NCI-H1694 treated with DMSO at 0.1 percent for 48 hours (cell line): ENCODE measurements at regions not wholly inside any gene's neighbourhood (a gene's known extent, or its start where the extent isn't known, plus 50 kb on each side); places are given as distances from the start of the nearest gene placed in this dataset.

Source experiments
- DNase-seq: peaks from one replicate; lab custom pipeline; 2025; lab: John Stamatoyannopoulos, UW

DNA sequence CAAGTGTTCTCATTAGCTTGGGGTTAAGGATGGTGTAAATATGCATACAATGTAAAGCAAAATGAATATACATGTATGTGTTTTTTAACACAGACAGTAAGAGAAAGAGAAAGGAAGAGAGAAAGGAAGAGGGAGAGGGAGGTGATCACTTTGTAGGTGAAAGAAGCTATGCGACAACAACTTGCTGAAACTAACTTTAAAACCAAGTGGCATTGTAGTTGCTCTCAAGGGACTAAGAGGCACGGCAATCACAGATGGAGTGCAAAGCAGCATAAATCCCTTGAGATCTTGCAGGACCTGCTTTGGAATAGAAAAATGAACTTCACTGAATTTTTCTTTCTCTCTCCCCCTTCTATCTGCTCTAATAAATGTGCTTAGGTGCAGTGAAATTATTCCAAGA lies 1665.0 kb upstream of the TENM3 start:
- no peak for DNase-seq

DNA sequence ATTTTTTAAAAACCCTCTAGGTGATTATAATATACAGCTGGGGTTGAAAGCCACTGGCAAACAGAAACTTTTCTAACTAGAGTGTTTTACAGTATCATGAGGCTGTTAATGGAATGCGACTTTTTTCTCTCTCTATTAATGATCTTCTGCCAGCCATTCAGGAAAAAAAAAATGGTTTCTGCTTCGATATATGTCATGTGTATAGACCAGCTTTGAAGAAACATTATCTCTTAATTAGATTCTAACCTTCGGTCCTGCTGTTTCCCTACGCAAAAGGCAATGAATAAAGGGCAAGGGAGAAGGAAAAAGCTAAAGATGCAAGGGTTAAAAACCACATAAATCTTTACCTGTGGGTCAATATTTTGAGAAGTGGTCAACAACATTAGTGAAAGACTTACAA lies 1662.1 kb upstream of the TENM3 start:
- DNase-seq = no peak

DNA sequence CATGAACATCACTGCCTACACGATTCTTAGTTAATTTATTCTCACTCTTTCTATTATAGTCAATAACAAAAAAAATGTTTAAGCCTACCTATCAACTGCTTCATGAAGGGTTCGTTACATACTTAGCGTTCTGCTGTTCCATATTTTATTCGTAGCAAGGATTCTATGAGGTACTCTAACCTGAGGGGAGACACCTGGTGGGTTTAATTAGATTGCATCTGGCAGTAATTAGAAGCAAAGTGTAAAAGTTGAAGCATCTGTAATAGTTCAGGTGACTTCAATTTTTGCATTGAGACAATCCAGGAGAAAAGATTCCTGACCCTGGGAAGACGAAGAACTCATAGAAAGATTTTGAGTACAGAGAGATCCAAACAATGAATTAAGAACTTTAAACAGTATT lies 1655.8 kb upstream of the TENM3 start:
- no peak for DNase-seq

DNA sequence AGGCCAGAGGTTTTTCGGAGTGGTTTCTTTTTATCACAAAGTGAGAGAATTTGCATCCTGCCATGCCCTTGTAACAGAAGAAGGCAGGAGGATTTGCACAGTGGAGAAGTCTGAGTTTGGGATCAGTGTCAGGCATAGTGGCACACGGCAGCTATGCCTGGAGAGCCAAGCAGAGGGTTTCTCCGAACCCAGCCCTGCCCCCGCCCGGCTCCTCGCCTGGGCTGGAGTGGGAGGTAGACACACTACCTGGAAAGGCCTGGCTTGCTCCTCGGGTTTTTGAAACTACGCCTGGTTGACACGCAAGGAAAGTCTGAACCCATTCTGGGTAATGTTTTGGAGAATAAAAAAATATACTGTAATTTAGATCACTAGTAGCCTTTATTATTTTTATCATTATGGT lies 1653.6 kb upstream of the TENM3 start:
- DNase-seq = no peak

DNA sequence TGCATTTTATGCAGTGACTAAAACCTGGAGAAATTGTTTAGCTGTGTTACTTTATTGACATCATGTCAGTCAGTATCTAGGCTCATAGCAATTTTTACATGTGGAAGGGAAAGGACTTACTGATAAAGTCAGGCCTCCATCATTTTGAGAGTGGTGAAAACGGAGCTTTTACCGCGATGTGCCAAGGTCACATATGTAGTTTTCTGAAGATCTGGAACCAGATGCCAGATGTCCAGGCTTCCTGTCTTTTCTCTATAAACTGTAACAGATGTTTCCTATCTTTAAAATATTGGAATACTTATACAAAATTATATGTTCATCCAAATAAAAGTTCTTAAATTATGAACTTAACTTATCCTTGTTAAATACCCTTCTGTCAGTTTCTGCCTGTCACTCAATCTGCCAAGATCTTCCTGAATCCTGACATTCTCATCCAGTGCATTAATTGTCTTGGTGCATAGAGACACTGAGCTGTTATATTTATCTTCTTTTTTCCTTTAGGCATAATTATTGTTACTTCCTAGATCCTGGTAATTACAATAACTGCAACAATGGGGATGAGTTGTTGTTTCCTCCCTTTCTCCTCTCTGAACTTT lies 1646.2 kb upstream of the TENM3 start:
- DNase-seq = no peak

DNA sequence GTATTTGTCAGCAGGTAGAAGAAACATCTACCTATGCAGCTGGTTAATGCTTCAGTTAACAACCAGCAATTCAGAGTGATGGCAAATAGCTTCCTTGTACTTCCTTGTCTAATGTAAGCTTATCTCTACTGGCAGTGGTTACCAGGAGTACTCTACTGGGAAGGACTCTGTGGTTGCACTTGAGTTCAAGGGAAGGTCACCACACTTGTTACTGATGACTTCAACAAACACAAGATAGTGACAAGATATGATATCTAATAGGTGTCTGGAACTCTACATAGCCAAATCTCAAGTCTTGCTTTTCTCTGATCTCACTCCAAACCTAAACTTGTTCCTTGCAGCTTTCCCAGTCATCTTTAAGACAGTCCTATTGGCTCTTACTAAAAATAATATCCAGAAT lies 1644.9 kb upstream of the TENM3 start:
- DNase-seq = no peak

- DNase-seq = no peak
These were observed 1639.4 kb upstream of the TENM3 start for GRCh38 chr4:180603791-180604190.

DNA sequence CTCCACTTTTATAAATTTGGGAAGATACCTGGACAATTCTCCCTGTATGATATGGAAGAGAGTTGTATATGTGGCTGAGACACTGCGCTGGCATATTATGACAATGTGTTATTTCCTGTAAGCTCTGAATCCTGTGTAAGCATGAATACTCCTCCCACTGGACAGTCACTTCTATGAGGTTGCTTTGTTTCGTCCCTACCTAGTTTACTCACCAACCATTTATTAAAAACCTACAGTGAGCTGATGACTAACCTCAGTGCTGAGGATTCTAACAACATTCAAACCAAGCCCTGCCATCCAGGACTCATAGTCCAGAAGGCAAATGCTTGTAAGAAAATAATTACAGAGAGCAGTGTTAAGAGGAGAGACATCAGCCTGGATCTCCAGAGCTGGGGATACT lies 1632.9 kb upstream of the TENM3 start:
- no peak for DNase-seq

DNA sequence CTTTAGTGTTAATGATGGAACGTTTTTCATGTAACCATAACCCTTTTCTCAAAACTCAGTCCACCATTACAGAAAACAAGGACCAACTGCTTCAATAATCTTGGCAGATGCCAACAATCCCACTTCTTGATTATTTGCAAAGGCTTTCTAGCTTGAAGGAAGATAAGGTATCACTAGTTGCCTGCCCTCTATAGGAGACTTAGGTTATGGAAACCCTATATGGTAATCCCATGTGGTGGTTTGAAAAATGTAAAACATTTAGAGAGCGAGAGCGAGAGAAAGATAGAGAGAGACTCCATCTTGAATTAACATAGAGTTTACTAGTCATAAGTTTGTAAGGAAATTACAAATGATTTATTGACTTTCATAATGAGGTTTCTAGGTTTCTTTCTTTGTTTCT lies 1627.5 kb upstream of the TENM3 start:
- no peak for DNase-seq

DNA sequence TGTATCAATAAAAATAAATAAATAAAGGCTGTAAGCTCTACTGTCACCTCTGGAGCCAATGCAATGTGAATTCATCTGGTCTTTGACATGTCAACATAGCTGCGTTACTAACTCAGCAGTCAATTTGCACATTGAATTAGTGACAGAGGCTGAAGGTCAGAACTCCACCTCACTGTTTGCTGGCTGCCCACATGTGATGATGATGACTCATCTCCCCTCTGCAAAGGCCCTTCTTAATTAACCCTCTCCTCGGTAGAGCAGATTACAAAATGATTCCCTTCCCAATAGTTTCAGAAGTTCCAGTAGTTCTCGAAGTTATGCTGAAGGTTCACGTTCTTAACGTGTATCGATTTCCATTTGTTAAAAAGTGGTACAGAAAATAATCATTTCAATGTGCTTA lies 1626.0 kb upstream of the TENM3 start:
- DNase-seq = no peak

DNA sequence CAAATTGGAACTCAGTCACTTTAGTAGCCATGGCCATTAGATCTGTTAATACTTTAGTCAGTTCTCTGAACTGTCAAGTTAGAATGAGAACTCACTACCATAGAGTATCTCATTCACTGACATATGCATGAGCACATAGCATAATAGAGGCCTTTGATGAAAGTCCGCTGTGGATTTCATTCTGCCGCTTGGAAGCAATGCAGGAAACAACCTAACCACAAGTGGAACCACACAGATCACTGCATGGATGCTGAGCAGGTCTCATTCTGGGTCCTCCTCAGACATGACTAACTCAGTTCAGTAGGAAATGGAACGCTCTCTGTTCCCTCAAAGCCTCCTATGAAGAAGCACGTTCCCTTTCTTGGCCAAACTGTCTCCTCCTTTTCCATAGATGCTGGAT lies 1624.8 kb upstream of the TENM3 start:
- no peak for DNase-seq

- DNase-seq = no peak
These were observed 1623.8 kb upstream of the TENM3 start for GRCh38 chr4:180619440-180619839.

GRCh38 chr4:180622254-180622653 lies 1620.9 kb upstream of the TENM3 start:
- DNase-seq = no peak

- no peak for DNase-seq
These were observed 1617.5 kb upstream of the TENM3 start for GRCh38 chr4:180625653-180626052.

- no peak for DNase-seq
These were observed 1613.1 kb upstream of the TENM3 start for GRCh38 chr4:180630012-180630665.

- no peak for DNase-seq
These were observed 1608.9 kb upstream of the TENM3 start for GRCh38 chr4:180634306-180634705.

DNA sequence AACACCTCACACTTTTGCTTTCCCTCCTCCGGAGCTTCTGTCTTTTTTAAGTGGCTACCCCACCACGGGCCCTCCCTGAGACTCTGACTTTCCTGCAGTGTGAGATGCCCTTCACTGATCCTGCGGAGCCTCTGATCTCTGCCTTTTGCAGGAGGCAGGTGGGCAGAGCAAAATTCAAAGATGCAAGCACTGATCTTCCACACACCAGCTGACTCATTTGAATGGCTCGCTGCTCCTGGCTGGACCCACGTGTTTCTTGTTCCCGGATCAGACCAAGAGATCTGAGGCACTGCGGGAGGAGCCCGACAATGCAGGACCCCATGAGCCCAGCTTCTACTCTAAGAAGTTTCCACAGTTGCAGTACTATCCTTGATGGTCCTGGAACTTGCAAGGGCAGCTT lies 1607.9 kb upstream of the TENM3 start:
- DNase-seq = no peak

DNA sequence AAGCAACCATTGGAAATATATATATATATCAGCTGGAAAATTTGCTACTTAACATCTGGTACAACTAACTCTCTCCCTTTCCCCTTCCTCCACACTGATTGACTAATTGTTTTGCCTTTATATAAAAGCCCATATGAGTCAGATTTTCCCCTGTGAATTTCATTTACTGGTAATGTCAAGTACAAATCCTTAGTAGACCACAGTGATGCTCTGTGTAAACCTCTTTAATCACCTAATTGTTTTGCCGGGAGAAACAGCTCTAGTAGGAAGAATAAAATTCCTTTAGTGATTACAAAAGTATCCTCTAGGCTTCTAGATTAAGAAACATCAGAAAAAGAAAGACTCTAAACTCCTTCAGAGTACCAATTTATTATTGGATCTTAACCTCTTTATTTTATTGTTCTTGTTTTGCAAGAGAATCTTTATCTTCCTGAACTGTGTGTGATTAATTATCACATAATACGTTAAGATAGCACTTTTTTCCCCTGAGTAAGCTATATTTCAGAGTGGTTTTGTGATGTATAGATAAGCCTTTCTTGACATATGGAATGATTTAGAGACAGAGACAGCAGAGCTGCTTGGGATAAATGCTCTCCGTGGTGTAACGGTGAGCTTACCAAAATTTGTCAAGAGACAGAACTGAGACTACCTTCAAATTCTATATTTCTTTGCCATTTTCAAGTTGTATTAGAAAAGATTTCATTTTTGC lies 1606.4 kb upstream of the TENM3 start:
- no peak for DNase-seq

- DNase-seq = no peak
These were observed 1605.6 kb upstream of the TENM3 start for GRCh38 chr4:180637616-180638015.

GRCh38 chr4:180640193-180640592 lies 1603.0 kb upstream of the TENM3 start:
- no peak for DNase-seq

DNA sequence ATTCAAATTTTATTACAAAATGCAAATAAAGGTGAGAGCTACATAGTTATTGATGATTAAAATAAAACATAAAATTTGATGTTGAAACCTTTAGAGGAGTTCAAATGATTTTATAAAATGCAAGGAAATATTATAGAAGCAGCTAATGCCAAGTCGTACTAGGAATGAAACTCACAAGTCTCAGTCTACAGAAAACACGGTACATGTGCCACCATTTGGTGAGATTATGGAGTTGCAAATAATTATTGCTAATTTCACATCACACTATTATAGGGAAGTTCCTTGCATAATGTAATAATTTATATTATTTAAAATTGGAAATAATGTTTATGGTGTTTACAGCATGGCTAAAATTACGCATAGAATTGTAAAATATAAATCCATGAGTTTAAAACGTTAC lies 1601.7 kb upstream of the TENM3 start:
- no peak for DNase-seq

DNA sequence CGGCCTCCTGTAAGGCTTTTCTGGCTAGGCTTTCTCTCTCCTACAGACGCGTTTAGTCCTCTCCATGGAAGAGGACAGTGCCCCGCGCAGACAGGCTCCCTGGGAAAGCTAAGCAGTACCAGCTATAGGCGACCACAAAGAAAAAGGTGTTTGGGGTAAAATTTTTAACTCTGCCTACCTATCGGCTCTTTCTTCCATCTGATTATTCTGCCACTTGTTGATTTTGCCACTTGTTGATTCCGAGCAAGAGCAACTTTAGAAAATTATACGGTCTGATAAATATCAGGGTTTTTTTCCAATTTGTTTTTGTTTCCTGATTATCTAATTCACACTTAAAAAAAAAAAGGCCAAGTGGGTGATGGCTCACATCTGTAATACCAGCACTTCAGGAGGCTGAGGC lies 1600.5 kb upstream of the TENM3 start:
- no peak for DNase-seq

DNA sequence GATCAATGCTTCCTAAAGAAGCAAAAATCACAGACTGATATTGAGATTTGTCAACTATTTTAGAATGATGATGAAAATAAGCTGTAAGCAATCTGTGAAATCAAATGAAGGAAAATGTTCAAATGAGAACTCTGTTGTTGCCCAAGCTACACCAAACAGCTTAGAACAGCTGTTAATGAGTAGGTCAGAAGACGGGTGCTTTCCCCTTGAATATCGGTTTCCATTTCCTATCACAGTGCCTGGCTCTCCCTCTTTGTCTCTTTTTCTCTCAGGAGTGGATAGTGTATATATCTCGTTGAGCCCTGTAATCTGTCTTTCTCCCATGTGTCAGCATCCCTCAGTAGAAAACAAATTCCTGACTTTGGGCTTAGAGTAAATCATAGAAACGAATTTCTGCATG lies 1592.9 kb upstream of the TENM3 start:
- DNase-seq = no peak

DNA sequence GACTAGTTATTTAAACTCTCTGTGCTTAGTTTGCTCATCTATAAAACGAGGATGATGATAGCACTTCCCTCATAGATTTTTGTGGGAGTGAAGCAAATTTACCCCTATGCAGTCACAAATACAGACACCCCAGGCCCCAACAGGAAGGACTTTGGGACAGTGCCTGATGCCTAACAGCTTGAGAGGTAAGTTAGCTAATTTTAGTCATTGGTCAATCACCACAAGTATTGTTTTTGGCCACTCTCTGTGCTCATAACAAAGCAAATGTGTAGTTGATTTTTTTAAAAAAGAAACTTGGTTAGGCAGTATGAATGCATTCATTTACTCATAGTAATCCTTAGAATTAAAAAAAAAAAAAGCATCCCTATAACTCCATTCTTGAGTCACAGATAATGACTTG lies 1590.7 kb upstream of the TENM3 start:
- DNase-seq = no peak
